GM21515 (cell line): ENCODE measurements at regions not wholly inside any gene's neighbourhood (a gene's known extent, or its start where the extent isn't known, plus 50 kb on each side); places are given as distances from the start of the nearest gene placed in this dataset.

Experiments
- ATAC-seq: cut with Tn5 transposase; IDR thresholded peaks from one replicate; pipeline ENCODE4 v1.9.1; 2021; ENCODE audit not compliant: unreplicated experiment

DNA sequence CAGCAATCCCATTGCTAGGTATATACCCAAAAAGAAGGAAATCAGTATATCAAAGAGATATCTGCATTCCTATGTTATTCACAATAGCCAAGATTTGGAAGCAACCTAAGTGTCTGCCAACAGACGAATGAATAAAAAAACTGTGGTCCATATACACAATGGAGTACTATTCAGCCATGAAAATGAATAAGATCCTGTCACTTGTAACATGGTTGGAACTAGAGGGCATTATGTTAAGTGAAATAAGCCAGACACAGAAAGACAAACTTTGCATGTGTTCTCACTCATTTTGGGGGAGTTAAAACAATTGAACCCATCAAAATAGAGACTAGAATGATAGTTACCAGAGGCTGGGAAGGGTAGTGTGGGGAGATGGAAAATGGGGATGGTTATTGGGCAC is 323.5 kb upstream of the NFE2L3 start:
- ATAC-seq = no peak

DNA sequence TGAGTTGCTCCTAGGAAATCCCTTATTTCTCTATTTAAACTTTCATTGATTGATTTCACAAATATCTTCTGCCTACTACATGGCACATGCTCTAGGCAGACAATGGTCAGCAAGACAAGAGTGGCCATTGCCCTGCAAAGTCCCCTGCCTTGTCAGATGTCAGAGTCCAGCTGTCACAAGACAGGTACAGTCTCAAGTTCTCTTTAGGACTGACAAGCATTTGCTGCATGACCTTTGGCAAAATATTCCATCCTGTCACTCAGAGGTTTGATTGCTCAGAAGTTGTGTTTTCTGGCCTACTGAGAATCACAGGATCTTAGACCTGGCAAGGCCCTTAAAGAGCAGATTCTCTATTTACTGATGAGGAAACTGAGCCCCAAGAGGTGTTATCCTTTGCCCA is 322.3 kb upstream of the NFE2L3 start:
- no peak for ATAC-seq

DNA sequence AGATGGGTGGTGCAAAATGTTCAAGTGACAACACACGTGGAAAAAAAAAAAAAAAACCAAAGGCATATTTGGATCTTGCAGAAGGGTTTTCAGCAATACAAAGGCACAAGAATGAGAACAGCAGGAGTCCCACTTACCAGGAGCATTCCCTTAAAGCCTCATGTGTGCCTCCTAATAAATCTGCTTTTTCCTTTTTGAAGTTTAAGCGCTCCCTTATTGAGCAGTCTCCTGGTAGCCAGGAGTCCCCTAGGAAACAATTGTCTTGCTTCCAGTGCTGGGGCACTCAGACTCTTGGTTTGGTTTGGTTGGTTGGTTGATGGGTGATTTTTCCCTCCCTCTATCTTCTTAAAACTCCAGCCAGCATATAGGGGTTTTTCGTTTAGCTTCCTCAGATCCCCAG is 321.8 kb upstream of the NFE2L3 start:
- no peak for ATAC-seq

DNA sequence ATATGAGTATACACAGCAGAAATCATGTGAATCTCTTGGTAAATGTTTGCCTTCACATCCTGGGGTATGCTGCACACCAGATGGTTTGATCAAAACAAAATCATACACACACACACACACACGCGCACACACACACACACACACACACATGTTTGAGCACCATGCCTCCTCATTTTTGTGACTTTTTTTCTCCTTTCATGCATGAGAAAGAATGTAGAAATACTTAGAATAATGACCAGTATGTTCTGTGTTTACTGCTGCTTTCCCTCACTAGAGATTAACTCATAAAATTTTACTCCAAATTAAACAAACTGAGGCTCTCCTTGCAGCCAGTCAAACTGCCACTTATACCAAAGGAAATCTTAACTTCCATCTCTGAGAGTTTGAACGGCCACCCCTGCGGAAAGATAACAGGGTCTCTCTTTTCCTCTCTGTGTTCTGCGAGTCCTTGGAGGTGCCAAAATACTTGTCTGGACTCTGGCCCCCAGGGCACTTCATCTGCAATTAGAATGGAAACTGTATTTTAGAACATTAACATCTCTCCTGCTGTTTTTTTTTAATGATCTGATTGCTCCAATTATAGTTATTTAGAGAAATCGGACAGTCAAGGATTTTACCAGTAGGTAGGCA is 320.8 kb upstream of the NFE2L3 start:
- no peak for ATAC-seq

DNA sequence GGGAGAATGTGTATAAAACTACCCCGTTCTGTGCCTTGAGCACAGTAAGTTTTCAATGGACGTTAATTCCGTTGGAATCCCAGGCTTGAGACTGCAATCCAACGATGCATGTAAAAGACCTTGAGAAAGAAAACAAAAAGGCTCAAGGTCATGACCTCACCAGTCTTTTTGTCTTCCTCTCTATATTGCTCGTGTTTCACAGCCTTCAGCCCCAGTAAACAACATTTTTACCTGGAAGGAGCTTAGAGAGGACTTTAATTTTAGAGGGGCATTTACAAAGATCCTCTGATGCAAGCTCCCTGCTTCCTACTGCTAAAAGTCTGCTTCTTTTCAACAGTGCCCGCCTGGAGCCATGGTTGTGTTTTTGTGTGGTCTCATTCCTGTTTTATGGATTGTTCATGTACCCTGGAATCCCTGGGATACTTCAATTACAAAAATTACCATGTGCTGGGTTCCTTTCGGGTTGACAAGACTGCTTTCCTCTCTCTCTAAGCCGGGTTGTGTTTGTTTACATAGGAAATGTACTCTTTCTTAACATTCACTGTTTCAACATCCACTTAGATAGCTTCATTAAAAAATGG is 320.1 kb upstream of the NFE2L3 start:
- no peak for ATAC-seq

DNA sequence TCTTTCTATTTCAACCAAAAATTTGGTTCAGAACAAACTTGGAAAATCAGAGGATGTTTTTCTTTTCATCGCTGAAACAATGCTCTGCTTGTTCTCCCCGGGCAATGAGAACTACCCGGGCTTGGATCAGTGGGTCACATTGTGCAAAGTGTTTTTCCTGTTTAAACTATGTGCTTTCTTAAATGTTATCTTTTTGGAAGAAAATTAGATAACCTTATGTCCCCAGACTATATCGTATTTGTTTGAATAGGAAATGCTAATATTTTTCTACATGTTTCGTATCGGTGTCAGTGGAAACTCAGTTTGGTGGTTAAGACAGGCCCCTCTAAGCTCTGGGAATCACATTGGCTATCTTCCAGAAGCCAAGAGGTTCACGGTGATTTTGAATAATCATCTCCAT is 319.5 kb upstream of the NFE2L3 start:
- no peak for ATAC-seq

DNA sequence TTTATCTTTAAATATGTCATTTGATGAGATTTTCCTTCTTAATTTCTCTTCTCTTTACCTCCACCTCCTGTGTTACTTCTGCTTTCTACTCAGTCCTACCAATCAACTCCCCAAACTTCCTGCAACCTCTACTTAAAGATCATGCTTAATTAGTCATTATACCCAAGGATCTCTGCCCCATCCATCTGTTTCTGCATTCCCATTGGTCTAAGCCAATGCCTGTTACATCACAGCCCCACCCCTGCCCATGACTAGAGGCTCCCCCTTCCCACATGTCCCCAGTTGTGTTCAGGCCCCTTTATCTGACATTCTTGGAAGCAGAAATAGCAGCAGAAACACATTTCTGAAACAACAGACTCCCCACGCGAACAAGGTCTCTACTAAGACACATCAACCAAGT is 319.1 kb upstream of the NFE2L3 start:
- ATAC-seq = no peak

DNA sequence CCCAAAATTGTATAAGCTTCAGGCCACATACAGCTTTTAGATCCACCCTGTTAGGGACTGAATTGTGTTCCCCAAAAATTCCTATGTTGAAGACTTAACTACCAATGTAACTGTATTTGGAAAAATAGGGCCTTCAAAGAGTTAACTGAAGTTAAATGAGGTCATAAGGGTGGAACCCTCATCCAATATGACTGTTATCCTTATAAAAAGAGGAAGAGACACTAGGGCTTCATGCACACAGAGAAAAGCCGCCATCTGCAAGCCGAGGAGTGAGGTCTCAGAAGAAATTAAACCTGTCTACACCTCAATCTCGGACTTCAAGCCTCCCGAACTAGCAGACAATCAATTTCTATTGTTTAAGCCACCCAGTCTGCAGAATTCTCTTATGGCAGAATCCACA is 317.9 kb upstream of the NFE2L3 start:
- ATAC-seq = no peak

DNA sequence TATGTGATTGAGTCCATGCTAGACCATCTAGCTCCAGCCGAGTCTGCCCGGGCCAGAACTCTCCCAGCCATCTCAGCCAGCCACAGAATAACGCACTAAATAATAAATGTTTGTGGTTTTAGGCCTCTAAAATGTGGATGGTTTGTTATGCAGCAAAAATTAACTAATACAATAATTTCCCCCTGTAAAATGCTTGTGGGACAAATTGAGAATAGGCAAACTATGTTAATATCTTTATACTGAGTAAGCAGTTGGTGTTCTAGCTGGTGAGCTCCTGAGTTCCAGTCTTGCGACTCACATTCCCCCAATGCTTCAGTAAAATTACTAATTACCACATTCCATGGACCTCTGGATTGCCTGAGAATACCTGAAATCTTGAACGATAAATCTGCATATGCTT is 316.8 kb upstream of the NFE2L3 start:
- ATAC-seq = no peak

DNA sequence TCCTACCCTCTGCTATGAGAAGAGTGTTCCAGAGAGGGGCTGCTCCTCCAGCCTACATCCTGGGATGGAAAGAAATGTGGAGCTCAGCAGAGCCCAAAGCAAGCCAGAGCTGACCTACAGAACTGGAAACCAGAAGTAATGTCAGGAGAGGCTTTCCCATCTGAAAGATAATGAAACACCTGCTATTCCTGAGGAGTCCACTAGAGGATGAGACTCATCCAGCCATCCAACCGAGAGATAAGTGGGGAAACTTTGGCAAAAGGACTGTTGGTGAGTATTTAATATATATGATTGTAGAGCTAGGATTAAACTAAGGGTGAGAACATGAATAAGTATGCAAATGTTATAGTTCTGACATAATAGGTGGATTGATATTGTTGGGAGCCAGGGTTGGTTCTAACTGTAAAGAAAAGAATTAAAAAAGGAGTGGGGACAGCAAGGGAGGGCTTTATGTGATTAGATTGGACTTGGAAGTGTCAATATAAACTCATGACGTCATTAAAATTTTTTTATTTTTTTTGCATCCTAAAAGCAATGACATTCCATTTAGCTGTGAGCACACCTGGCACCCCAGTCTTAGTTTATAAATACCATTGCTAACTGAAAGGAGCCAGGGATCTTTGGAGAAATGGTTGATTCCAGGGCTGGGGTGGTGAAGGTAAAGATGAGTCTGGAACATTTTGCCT is 312.8 kb upstream of the NFE2L3 start:
- ATAC-seq = no peak

DNA sequence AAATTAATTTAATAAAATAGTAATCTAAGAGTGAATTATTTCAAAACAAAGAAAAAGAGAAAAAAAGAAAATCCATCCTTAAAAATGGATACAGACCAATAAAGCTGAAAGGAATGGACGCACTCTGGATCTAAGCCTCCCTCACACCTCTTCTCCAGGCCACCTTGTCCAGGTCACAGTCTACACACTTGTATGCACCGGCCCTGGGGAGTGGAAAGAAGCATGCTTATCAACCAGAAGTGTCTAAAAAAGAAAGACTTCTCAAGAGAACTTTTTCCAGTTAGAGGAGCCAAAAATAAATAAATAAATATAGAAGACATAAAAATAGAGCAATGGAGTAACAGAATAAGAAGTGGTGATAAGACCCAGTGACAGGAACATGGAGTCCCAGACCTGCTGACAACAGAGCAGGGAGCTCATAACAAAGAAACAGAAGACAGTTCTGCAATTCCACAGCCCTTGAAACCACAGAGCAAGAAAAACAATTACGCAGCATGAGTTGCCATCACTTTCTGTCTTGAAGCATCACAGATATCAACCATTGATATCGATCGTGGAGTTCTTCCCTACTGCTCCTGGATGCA is 311.7 kb upstream of the NFE2L3 start:
- ATAC-seq = no peak

DNA sequence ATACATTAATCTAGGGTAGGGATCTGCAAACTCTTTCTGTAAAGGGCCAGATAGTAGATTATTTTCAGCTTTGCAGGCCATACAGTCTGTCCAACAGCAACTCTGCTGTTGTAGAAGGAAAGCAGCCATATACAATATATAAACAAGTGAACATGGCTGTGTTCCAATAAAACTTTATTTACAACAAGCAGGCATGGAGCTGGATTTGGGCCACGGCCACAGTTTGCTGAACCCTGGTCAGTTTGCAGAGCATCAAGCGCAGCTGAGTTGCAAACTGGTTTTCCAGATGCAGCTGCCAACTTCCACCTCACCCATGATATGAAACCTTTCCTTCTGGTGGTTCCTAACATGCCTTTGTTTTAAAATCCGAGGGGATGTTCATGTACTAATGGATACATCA is 310.4 kb upstream of the NFE2L3 start:
- no peak for ATAC-seq

DNA sequence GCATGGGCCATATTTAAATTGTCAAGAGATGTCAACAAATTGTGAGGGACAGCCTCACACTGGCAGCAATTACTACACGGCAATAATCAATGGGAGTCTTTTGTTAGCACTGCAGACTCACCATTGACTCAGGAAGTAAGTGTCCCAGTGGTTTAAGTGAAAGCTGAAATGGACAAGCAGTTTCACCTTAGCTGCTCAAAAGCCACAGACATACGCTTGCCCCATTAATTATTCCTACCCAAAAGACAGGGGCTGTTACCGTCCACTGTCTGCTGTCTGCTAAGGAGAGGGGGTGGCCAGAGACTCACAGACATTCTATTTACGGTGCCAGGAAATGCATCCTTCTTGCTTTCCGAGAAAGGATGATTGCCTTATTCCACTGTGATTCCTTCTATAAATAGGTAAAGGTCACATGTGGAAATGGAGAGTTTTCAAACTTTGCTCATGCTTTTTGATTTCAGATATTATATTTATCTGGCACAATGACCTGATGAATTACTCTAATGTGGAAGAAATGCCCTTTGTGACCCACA is 309.7 kb upstream of the NFE2L3 start:
- ATAC-seq = no peak

DNA sequence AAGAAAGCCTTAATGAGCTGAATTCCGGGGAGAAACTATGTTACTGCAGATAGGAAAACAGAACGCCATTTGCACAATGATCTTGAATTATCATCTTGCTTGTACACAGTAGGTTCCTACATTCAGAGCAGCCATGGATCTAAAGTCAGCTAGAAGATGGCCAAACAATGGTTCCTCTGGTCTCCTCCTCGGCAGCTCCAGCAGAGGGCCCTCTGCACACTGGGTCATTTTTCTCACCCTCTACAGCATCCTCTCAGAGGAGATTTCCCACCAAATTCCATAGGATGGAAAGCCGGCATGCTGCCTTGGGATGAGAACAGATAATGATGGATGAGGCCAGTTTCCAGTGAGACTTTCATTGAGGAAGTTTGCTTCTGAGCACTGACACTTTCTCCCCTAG is 308.5 kb upstream of the NFE2L3 start:
- no peak for ATAC-seq

DNA sequence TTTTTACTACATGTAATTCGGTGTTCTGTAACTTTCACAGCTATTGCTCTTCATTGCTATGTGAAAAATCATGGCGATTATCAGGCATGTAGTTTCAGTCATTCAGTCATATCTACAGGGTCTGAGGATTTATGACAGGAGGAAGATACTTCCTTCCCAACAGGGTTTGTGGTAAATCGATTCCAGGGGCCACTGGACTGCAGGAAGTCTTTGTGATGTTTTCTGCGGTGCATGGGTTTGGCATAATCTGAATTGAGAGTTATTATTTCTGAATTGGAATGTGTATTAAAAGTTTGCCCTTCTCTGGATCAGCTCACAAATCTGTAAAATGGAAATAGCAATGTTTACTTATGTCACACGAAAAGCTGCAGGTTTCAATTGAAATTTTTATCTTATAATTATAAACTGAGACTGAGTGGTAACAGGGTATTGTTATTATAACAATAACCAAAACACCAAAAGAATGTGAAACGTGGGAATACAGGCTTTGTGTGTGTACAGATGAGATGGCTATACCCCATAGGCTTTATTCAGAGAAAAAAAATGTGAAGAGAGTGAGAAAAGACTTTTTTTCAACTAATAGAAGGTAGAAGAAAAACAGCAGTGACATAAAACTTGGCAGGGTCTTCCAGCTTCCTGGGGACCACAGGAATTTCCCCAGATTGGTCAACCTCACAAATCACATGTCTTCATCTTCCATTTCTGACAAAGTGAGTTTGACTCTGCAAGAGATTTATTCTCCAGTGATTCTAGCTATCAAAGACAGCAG is 307.7 kb upstream of the NFE2L3 start:
- ATAC-seq = no peak

DNA sequence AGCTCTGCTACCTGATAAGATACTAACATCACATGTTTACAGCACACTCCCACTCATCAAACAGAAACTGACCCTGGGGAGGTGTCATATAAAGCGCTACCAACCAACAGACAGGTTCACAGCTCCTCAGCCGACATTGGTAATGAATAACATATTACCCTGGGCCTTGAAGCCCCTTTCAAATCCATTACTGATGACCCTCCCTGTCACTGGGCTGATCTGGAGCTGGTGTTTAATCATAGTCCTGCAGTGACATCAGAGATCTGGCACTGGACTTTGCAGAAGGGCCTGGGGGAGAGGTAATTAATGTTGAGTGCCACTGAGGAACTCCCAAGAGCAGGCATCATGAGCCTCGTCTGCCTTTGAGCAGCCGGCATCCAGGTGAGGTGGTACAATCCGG is 306.5 kb upstream of the NFE2L3 start:
- ATAC-seq = no peak

DNA sequence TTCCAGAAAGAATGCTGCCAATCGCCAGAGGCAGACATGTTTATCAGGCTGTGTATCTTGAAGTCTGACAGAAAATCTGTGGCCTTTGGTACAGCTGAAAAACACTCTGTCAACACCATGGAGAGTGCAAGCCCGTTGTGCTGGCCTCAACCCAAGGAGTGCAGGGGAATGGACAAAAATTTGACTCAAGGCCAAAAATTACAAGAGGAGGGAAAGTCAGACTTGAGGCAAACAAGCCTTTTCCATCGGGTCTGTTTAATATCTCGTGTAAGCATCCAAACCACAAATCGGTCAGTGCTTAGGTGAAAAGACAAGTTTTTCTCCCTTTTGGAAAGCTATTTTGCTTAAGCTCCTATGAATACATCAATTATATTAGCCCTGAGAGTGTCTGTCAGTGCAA is 305.3 kb upstream of the NFE2L3 start:
- ATAC-seq = no peak

DNA sequence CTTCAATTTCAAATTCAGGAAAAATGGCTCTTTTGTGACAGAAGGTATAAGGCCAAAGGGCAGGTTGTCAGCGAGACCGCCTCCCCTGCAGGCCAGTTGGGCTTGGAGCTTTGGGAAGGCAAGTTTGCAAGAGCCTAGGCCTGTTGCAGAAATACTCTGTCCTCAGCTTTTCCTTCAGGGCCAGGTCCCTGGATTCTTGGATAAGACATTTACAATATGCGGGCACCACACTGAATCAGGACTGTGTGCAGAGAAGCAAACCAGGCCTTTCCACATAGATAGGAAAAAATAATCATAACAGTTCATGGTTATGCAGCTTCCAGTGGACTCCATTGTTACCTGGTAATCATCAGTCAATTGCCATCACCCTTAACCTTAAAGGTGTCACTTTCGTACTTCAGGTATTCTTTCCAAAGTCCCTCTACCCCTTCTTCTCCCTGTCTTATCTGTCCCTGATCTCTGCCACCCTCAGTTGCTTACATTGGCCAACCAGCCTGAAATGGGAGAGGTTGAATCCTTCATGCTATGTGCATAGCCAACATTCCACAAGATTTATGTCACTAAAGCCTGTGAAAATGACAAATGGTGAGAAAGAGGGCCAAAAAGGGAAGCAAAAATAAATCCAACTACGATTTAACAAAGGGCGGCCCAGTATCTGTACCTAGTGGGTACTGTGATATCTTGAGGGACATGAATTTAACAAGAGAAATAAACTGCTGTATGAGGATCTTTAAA is 304.5 kb upstream of the NFE2L3 start:
- ATAC-seq = no peak

DNA sequence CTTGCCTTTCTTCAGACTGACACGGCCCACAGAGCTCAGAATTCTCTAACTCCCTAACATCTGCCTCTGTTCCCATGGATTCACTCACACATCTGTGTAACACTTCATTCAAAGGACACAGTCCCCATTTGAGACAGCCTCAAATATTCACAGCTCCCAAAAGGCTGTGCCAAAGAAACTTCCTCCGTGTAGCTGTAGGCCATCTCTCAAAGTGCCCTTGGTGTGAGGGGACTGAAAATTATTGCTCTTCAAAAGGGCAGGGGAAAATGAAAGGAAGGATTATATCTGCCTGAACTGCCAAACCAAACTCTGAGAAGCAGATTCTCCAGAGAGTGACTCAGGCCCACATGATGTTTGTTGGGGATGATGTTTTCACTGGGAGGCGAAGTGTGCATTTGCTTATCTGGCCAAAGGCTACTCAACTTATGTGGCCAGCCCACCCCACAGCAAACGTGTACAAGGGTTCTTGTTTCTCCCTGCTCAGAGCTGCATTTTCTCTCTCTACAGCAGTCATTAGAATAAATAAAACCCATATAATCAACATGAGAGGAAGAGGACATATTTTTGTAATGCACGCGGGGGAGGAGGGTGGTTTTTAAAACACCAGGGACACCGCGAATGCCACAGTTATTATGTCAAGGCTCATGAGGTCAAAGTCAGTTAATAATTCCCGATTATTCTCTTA is 302.4 kb upstream of the NFE2L3 start:
- no peak for ATAC-seq

DNA sequence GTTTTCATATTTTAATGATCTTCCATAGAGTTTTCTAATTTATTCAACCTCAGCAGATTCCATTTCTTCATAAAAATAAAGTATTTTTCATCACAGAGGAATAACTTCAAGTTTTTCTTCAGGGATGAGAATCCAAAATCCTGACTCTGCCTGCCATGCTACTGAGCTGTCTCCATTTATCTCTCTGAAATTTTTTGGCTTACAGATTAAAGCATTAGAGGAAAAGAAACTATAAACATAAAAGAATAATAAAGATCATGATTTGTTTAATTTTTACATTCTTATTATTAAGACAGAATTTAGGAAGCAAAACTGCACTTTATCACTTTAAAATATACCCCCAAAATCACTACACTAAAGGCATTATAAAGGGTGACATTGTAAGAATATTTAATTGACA is 301.8 kb upstream of the NFE2L3 start:
- no peak for ATAC-seq
